ENCODE measurements at regions not wholly inside any gene's neighbourhood (a gene's known extent, or its start where the extent isn't known, plus 50 kb on each side); places are given as distances from the start of the nearest gene placed in this dataset.

- no peaks in the 10 kb centered on the region for H3K79me2 ChIP-seq (ENCODE audit: insufficient read depth, low read length)
- Mint-ChIP-seq H3K4me1 (no peaks in the 10 kb centered on the region), H3K36me3 (ENCODE audit: insufficient read depth in 1 of 3, low read depth in 3 of 3) (peaks cover 8 to 16% (median 8%) of the 10 kb centered on the region in 3 experiments; a peak in 6 of 7 replicates), H3K27ac (no peak overlapping the region), H3K4me3 (no peak overlapping the region), H3K27me3 (ENCODE audit: low read depth) (no peaks in the 10 kb centered on the region), H3K9me3 (peaks cover 17 to 19% of the 10 kb centered on the region in 2 experiments)
- H4K5ac ChIP-seq (ENCODE audit: insufficient read length, low read depth, low read length): no peak overlapping the region
- H3K9ac ChIP-seq (ENCODE audit: extremely low read depth, insufficient read length, low read length): no peak overlapping the region
- H2BK12ac ChIP-seq (ENCODE audit: insufficient read length, low read depth, low read length): no peak overlapping the region
- no peak overlapping the region for H4K91ac ChIP-seq (ENCODE audit: insufficient read length, low read depth, low read length)
- H2BK5ac ChIP-seq (ENCODE audit: insufficient read length, low read length): no peak overlapping the region
- H3K4ac ChIP-seq (ENCODE audit: low read depth, low read length): no peak overlapping the region
- no peak overlapping the region for H3K4me2 ChIP-seq (ENCODE audit: insufficient read depth, insufficient read length, low read length)
- no peak for TF ChIP-seq CTCF (conservative IDR thresholded peaks at IDR 0.05)
- no peak overlapping the region for H2AFZ ChIP-seq (ENCODE audit: low read length)
- DNase-seq: no peak
- H3K14ac ChIP-seq (ENCODE audit: insufficient read depth, low read length): no peak overlapping the region
- no peak overlapping the region for H3K56ac ChIP-seq (ENCODE audit: insufficient read length, low read depth, low read length)
- H3K4me1 ChIP-seq (ENCODE audit: insufficient read depth, low read length): no peaks in the 10 kb centered on the region
- no peak overlapping the region for H2BK120ac ChIP-seq (ENCODE audit: low read depth, low read length, poor library complexity, severe bottlenecking)
- no peak overlapping the region for H4K8ac ChIP-seq (replicated peaks; ENCODE audit: insufficient read length, low read depth, low read length)
- no peaks in the 10 kb centered on the region for H3K79me1 ChIP-seq (ENCODE audit: insufficient read depth, low read depth, low read length, poor library complexity, severe bottlenecking)
- H3K9me3 ChIP-seq (ENCODE audit: control insufficient read depth, low read depth, low read length): no peaks in the 10 kb centered on the region
- H2BK15ac ChIP-seq (ENCODE audit: low read depth, low read length): no peak overlapping the region
- H3K23me2 ChIP-seq (ENCODE audit: insufficient read length, low read depth, low read length, poor library complexity, severe bottlenecking): no peaks in the 10 kb centered on the region
- H3K23ac ChIP-seq (ENCODE audit: insufficient read length, low read depth, low read length): no peak overlapping the region
- no peak overlapping the region for H2BK20ac ChIP-seq (ENCODE audit: low read depth, low read length, poor library complexity, severe bottlenecking)
- H2AK5ac ChIP-seq (ENCODE audit: insufficient read length, low read length): no peak overlapping the region
- no peaks in the 10 kb centered on the region for H4K20me1 ChIP-seq (ENCODE audit: control insufficient read depth, insufficient read depth, insufficient read length)
- no peak overlapping the region for H3T11ph ChIP-seq (ENCODE audit: low read length)
- no peaks in the 10 kb centered on the region for H3K27me3 ChIP-seq (ENCODE audit: insufficient read depth, low read length)
- H3K18ac ChIP-seq (ENCODE audit: insufficient read length, low read depth, low read length): no peak overlapping the region
- H3K27ac ChIP-seq (ENCODE audit: insufficient read length, low read depth, low read length): no peak overlapping the region
Observed at GRCh38 chr4:106835919-106836318, 200.2 kb downstream of the DKK2 start.

Data from H9 (cell line).